ENCODE measurements at regions not wholly inside any gene's neighbourhood (a gene's known extent, or its start where the extent isn't known, plus 50 kb on each side); places are given as distances from the start of the nearest gene placed in this dataset.

GRCh38 chr4:147034372-147034771 is 88.7 kb upstream of the TTC29 start:
- no peak overlapping the region for H3K4me3 Mint-ChIP-seq
- no peaks in the 10 kb centered on the region for H3K36me3 Mint-ChIP-seq (ENCODE audit: low read depth)
- intact Hi-C loops (cut with micrococcal nuclease): no loop called here
- no peak for DNase-seq (ENCODE audit: low spot score)
- no peak overlapping the region for H3K27ac Mint-ChIP-seq
- H3K4me1 Mint-ChIP-seq (ENCODE audit: low read depth): no peaks in the 10 kb centered on the region
- peaks cover 2% of the 10 kb centered on the region for H3K27me3 Mint-ChIP-seq (ENCODE audit: insufficient read depth)
- H3K9me3 Mint-ChIP-seq: no peaks in the 10 kb centered on the region

- no peaks in the 10 kb centered on the region for H3K4me1 Mint-ChIP-seq (ENCODE audit: low read depth)
- peaks cover 4% of the 10 kb centered on the region for H3K27me3 Mint-ChIP-seq (ENCODE audit: insufficient read depth)
- no peak overlapping the region for H3K4me3 Mint-ChIP-seq
- no peak for DNase-seq (ENCODE audit: low spot score)
- H3K27ac Mint-ChIP-seq: no peak overlapping the region
- intact Hi-C loops (cut with micrococcal nuclease): no loop called here
- H3K36me3 Mint-ChIP-seq (ENCODE audit: low read depth): no peaks in the 10 kb centered on the region
- no peaks in the 10 kb centered on the region for H3K9me3 Mint-ChIP-seq
Measured at GRCh38 chr4:147037069-147037468, 91.4 kb upstream of the TTC29 start.

- Mint-ChIP-seq H3K4me1 (ENCODE audit: low read depth) (no peaks in the 10 kb centered on the region), H3K4me3 (no peak overlapping the region), H3K36me3 (ENCODE audit: low read depth) (no peaks in the 10 kb centered on the region), H3K9me3 (no peaks in the 10 kb centered on the region), H3K27me3 (ENCODE audit: insufficient read depth) (peaks cover 3% of the 10 kb centered on the region), H3K27ac (no peak overlapping the region)
- intact Hi-C loops (cut with micrococcal nuclease): no loop called here
- no peak for DNase-seq (ENCODE audit: low spot score)
Measured at GRCh38 chr4:147039976-147040575, 94.4 kb upstream of the TTC29 start.

DNA sequence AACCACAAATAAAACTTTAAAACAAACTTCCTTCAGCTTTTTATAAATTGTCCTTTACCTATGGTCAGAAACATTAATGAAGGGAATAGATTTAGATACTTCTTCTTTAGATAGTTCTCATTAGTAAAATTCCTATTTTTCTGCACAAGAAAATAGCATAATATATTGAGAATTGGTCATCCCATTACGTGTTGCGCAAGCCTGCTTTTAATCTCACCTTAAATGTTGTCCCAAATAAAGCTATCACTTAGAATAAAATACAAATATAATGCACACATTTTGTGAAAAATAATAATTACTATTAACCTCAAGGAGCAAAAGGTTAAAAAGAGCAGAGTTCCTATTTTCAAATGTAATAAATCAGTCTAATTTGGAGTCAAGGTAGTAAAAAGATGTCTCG is 95.2 kb upstream of the TTC29 start:
- Mint-ChIP-seq H3K4me1 (ENCODE audit: low read depth) (no peaks in the 10 kb centered on the region), H3K36me3 (ENCODE audit: low read depth) (no peaks in the 10 kb centered on the region), H3K4me3 (no peak overlapping the region), H3K27ac (no peak overlapping the region), H3K9me3 (no peaks in the 10 kb centered on the region), H3K27me3 (ENCODE audit: insufficient read depth) (peaks cover 3% of the 10 kb centered on the region)
- DNase-seq (ENCODE audit: low spot score): no peak
- intact Hi-C loops (cut with micrococcal nuclease): no loop called here

DNA sequence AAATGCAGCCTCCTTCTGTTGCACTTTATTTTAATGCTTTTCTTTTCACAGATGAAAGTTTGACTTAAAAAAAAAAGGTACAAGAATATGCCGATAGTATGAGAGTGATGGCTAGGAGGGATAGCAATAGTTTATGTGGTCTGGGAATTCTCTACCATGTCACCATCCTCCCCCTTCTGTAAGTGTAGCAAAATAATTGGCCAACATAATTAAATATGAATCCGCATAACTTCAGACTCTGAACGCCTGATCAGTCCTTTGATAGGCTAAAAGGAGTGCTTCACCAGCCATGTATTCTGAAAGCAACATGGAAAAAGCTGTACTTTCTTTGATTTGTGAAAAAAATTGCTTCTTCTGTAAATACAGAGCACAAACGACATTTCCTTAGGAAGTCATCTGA is 95.7 kb upstream of the TTC29 start:
- Mint-ChIP-seq H3K27ac (no peak overlapping the region), H3K4me1 (ENCODE audit: low read depth) (no peaks in the 10 kb centered on the region), H3K4me3 (no peak overlapping the region), H3K27me3 (ENCODE audit: insufficient read depth) (peaks cover 3% of the 10 kb centered on the region), H3K9me3 (no peaks in the 10 kb centered on the region), H3K36me3 (ENCODE audit: low read depth) (no peaks in the 10 kb centered on the region)
- DNase-seq (ENCODE audit: low spot score): no peak
- intact Hi-C loops (cut with micrococcal nuclease): no loop called here

DNA sequence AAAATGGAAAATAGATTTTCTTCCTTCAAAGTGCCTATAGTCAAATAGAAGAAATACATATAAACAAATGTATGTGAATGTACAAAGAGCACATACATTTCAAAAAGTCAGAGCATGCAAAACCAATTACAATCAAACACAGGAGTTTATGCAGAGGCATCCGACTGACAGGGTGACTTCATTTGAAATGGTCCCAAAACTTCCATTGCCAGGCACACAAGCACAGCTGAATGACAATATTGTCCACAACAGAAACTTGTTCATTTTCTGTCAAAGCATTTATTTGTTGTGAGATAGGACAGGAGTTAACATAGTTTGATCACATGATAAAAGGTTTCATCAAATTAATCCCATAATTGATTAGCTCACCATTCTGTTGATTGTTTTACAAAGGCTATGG is 96.4 kb upstream of the TTC29 start:
- H3K36me3 Mint-ChIP-seq (ENCODE audit: low read depth): no peaks in the 10 kb centered on the region
- intact Hi-C loops (cut with micrococcal nuclease): no loop called here

DNA sequence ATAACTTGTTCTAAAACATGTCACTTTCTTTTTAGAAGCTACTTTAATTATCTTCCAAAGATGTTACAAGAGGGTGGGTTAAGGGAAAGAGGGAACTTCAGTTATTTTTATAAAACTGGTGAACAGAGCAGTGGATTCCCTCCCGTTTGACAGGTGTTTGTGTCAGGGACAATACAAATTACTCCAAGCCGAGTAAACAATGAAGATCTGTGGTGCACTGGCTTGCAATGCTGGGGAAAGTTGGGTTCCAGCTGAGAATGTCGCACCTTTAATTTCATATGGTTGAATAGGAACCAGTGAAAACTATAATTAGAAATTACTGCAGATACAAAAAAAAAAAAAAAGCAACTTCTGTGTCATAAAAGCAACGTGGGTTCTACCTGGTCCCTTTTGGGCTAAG is 98.6 kb upstream of the TTC29 start:
- peaks cover 6% of the 10 kb centered on the region for H3K27me3 Mint-ChIP-seq (ENCODE audit: insufficient read depth)
- no peak overlapping the region for H3K27ac Mint-ChIP-seq
- no peak for DNase-seq (ENCODE audit: low spot score)
- no peaks in the 10 kb centered on the region for H3K36me3 Mint-ChIP-seq (ENCODE audit: low read depth)
- no peaks in the 10 kb centered on the region for H3K4me1 Mint-ChIP-seq (ENCODE audit: low read depth)
- H3K4me3 Mint-ChIP-seq: no peak overlapping the region
- no peaks in the 10 kb centered on the region for H3K9me3 Mint-ChIP-seq
- intact Hi-C loops (cut with micrococcal nuclease): no loop called here

More for the DNA sequence above, 96.4 kb upstream of the TTC29 start:
- no peak overlapping the region for H3K27ac Mint-ChIP-seq
- no peaks in the 10 kb centered on the region for H3K9me3 Mint-ChIP-seq
- DNase-seq (ENCODE audit: low spot score): no peak
- H3K27me3 Mint-ChIP-seq (ENCODE audit: insufficient read depth): peaks cover 3% of the 10 kb centered on the region
- H3K4me3 Mint-ChIP-seq: no peak overlapping the region
- no peaks in the 10 kb centered on the region for H3K4me1 Mint-ChIP-seq (ENCODE audit: low read depth)

DNA sequence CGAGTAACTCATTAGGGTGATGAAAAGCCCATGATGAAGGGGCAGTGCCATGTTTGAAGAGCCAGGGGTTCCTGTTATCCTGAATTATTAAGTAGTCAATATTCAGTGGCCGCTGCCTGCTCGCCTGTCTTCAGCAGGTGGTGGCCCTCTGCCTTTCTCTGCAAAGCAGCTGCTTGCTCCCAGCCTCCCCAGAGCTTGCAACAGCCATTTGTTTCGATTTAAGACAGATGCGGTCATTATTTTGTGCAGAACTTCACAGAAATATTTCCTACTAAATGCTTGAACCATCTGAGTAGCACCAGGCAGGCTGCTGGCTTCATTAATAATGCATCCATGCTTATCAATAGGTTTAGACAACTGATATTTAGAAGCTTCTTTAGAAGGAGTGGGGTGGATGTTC is 104.3 kb upstream of the TTC29 start:
- no peaks in the 10 kb centered on the region for H3K36me3 Mint-ChIP-seq (ENCODE audit: low read depth)

GRCh38 chr4:147050356-147050765 is 104.7 kb upstream of the TTC29 start:
- H3K4me1 Mint-ChIP-seq (ENCODE audit: low read depth): no peaks in the 10 kb centered on the region
- no peak overlapping the region for H3K27ac Mint-ChIP-seq
- no peak for DNase-seq (ENCODE audit: low spot score)
- intact Hi-C loops (cut with micrococcal nuclease): no loop called here
- peaks cover 10% of the 10 kb centered on the region for H3K27me3 Mint-ChIP-seq (ENCODE audit: insufficient read depth)
- H3K4me3 Mint-ChIP-seq: no peak overlapping the region
- no peaks in the 10 kb centered on the region for H3K36me3 Mint-ChIP-seq (ENCODE audit: low read depth)
- H3K9me3 Mint-ChIP-seq: no peaks in the 10 kb centered on the region

More for the DNA sequence above, 104.3 kb upstream of the TTC29 start:
- peaks cover 9% of the 10 kb centered on the region for H3K27me3 Mint-ChIP-seq (ENCODE audit: insufficient read depth)
- H3K4me1 Mint-ChIP-seq (ENCODE audit: low read depth): no peaks in the 10 kb centered on the region
- no peaks in the 10 kb centered on the region for H3K9me3 Mint-ChIP-seq
- no peak overlapping the region for H3K4me3 Mint-ChIP-seq
- H3K27ac Mint-ChIP-seq: no peak overlapping the region
- intact Hi-C loops (cut with micrococcal nuclease): no loop called here
- DNase-seq (ENCODE audit: low spot score): no peak

GRCh38 chr4:147052361-147052760 is 106.7 kb upstream of the TTC29 start:
- peaks cover 4% of the 10 kb centered on the region for H3K4me1 Mint-ChIP-seq (ENCODE audit: low read depth)
- H3K36me3 Mint-ChIP-seq (ENCODE audit: low read depth): peaks cover 2% of the 10 kb centered on the region
- no peak for DNase-seq (ENCODE audit: low spot score)
- no peak overlapping the region for H3K4me3 Mint-ChIP-seq
- intact Hi-C loops (cut with micrococcal nuclease): no loop called here
- H3K27ac Mint-ChIP-seq: no peak overlapping the region
- peaks cover 8% of the 10 kb centered on the region for H3K27me3 Mint-ChIP-seq (ENCODE audit: insufficient read depth)
- no peaks in the 10 kb centered on the region for H3K9me3 Mint-ChIP-seq

GRCh38 chr4:147054228-147054872 is 108.7 kb upstream of the TTC29 start:
- peaks cover 6% of the 10 kb centered on the region for H3K27me3 Mint-ChIP-seq (ENCODE audit: insufficient read depth)
- intact Hi-C loops (cut with micrococcal nuclease): no loop called here
- no peak for DNase-seq (ENCODE audit: low spot score)
- H3K4me1 Mint-ChIP-seq (ENCODE audit: low read depth): peaks cover 12% of the 10 kb centered on the region
- no peaks in the 10 kb centered on the region for H3K9me3 Mint-ChIP-seq
- no peak overlapping the region for H3K27ac Mint-ChIP-seq
- H3K36me3 Mint-ChIP-seq (ENCODE audit: low read depth): peaks cover 2% of the 10 kb centered on the region
- H3K4me3 Mint-ChIP-seq: no peak overlapping the region

DNA sequence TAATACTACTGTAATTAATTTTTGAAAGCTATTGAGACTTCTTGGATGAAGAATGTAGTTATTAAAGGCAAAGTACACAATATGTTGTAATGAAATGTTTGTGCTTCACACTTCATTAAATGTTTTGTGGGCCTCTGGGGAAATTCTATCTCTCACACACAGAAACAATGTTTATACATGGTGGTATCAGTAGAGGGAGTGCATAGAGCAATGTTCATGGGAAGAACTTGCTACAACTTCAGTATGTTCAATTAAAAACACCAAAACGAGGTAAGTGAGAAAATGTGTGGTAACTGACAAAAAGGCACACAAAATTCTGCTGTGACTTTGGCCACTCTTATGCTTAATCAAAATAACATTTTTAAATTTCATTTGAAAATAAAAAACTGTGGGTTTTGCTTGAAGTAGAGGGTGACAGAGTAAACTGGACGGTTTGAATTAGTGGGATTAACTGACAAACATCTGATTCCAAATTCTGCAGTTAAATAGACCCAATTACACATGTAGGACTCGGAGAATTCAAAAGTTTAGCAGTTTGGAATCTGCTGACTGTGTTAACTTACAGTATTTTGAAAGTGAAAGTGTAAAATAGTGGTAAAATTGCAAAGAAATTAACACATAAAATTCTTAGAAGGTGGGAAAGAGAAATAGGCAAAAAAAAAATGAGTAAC is 111.4 kb upstream of the TTC29 start:
- Mint-ChIP-seq H3K4me3 (peak overlapping the region; percentile 77), H3K36me3 (ENCODE audit: low read depth) (peaks cover 2% of the 10 kb centered on the region), H3K27me3 (ENCODE audit: insufficient read depth) (peaks cover 5% of the 10 kb centered on the region), H3K4me1 (ENCODE audit: low read depth) (peaks cover 12% of the 10 kb centered on the region), H3K27ac (peak overlapping the region; percentile 78), H3K9me3 (no peaks in the 10 kb centered on the region)
- intact Hi-C loops (cut with micrococcal nuclease): no loop called here
- DNase-seq (ENCODE audit: low spot score): no peak

DNA sequence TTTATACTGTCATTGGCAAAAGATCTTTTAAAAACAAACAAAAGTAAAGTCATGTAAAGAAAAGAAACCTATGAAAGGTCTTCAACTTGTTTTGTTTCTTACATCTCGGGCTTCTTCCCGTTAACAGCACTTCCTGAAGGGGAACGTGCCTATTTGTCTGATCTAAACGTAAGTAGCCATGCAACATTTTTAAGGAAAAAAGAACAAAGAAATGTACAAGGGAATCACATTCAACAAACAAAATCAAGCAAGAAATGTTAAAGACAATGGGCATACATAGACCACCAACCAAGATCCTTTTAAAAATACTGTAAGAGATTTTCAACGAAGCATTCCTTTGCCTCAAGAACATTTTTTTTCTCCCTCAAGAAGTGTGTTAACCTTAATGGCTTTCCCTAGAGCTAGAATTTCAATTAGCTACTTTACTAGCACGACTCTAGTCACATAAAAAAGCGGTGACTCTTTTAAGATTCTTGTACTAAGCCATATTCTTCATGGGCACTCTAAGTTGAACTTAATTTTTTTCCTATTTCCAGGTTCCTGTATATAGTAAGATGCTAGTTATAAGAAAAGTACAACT is 112.0 kb upstream of the TTC29 start:
- no peak for DNase-seq (ENCODE audit: low spot score)
- Mint-ChIP-seq H3K4me1 (ENCODE audit: low read depth) (peaks cover 12% of the 10 kb centered on the region), H3K9me3 (no peaks in the 10 kb centered on the region), H3K4me3 (peak overlapping the region; percentile 77), H3K27me3 (ENCODE audit: insufficient read depth) (peaks cover 7% of the 10 kb centered on the region), H3K27ac (peak overlapping the region; percentile 78), H3K36me3 (ENCODE audit: low read depth) (peaks cover 2% of the 10 kb centered on the region)
- intact Hi-C loops (cut with micrococcal nuclease): no loop called here
